ENCODE measurements at regions not wholly inside any gene's neighbourhood (a gene's known extent, or its start where the extent isn't known, plus 50 kb on each side); places are given as distances from the start of the nearest gene placed in this dataset.

- TF ChIP-seq, protein P1, sequence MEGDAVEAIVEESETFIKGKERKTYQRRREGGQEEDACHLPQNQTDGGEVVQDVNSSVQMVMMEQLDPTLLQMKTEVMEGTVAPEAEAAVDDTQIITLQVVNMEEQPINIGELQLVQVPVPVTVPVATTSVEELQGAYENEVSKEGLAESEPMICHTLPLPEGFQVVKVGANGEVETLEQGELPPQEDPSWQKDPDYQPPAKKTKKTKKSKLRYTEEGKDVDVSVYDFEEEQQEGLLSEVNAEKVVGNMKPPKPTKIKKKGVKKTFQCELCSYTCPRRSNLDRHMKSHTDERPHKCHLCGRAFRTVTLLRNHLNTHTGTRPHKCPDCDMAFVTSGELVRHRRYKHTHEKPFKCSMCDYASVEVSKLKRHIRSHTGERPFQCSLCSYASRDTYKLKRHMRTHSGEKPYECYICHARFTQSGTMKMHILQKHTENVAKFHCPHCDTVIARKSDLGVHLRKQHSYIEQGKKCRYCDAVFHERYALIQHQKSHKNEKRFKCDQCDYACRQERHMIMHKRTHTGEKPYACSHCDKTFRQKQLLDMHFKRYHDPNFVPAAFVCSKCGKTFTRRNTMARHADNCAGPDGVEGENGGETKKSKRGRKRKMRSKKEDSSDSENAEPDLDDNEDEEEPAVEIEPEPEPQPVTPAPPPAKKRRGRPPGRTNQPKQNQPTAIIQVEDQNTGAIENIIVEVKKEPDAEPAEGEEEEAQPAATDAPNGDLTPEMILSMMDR (IDR thresholded peaks at IDR 0.05; ENCODE audit: low read depth, low read length, poor library complexity, severe bottlenecking), result no peak
- no peak for TF ChIP-seq EZH2phosphoT487 (IDR thresholded peaks at IDR 0.05; ENCODE audit: borderline replicate concordance, low read length)
Observed at GRCh38 chr2:217092710-217093379, 233.0 kb upstream of the TNP1 start.

All from DOHH2 (cell line).